KOPT-K1 (cell line): ENCODE measurements at regions not wholly inside any gene's neighbourhood (a gene's known extent, or its start where the extent isn't known, plus 50 kb on each side); places are given as distances from the start of the nearest gene placed in this dataset.

ENCODE experiments used
- H3K27ac ChIP-seq: fragments of 200-600 bp; sonication (generic); 2 replicates; pipeline ENCODE4 v1.5.1; 2016; ENCODE audit warnings: antibody characterized with exemption, mild to moderate bottlenecking, low read depth, low read length; ENCODE audit not compliant: poor library complexity, severe bottlenecking
- H3K36me3 ChIP-seq: fragments of 200-600 bp; sonication (generic); 2 replicates; pipeline ENCODE4 v1.5.1; 2017; ENCODE audit warnings: antibody characterized with exemption, mild to moderate bottlenecking, low read length, moderate library complexity; ENCODE audit not compliant: insufficient read depth
- H3K9me3 ChIP-seq: fragments of 200-600 bp; sonication (generic); 2 replicates; pipeline ENCODE4 v1.5.1; 2017; ENCODE audit warnings: antibody characterized with exemption, low read length, mild to moderate bottlenecking; ENCODE audit not compliant: insufficient read depth, poor library complexity, severe bottlenecking

- no peak overlapping the region for H3K27ac ChIP-seq
- no peaks in the 10 kb centered on the region for H3K36me3 ChIP-seq
- no peaks in the 10 kb centered on the region for H3K9me3 ChIP-seq
Observed at GRCh38 chr2:5502385-5502784, 189.8 kb upstream of the SOX11 start.

GRCh38 chr2:5504756-5505155 lies 187.4 kb upstream of the SOX11 start:
- H3K9me3 ChIP-seq = no peaks in the 10 kb centered on the region
- no peaks in the 10 kb centered on the region for H3K36me3 ChIP-seq
- H3K27ac ChIP-seq = no peak overlapping the region

GRCh38 chr2:5507367-5507766 lies 184.8 kb upstream of the SOX11 start:
- Histone ChIP-seq H3K36me3 (no peaks in the 10 kb centered on the region), H3K27ac (no peak overlapping the region), H3K9me3 (no peaks in the 10 kb centered on the region)

GRCh38 chr2:5509362-5509761 lies 182.8 kb upstream of the SOX11 start:
- H3K27ac ChIP-seq = no peak overlapping the region
- H3K36me3 ChIP-seq = no peaks in the 10 kb centered on the region
- no peaks in the 10 kb centered on the region for H3K9me3 ChIP-seq

- H3K27ac ChIP-seq = no peak overlapping the region
- no peaks in the 10 kb centered on the region for H3K9me3 ChIP-seq
- no peaks in the 10 kb centered on the region for H3K36me3 ChIP-seq
Observed at GRCh38 chr2:5510082-5510481, 182.1 kb upstream of the SOX11 start.

GRCh38 chr2:5515693-5516092 lies 176.5 kb upstream of the SOX11 start:
- Histone ChIP-seq H3K36me3 (no peaks in the 10 kb centered on the region), H3K27ac (no peak overlapping the region), H3K9me3 (no peaks in the 10 kb centered on the region)

- Histone ChIP-seq H3K27ac (no peak overlapping the region), H3K9me3 (no peaks in the 10 kb centered on the region), H3K36me3 (no peaks in the 10 kb centered on the region)
Observed at GRCh38 chr2:5519286-5519685, 172.9 kb upstream of the SOX11 start.

- H3K9me3 ChIP-seq = no peaks in the 10 kb centered on the region
- H3K27ac ChIP-seq = no peak overlapping the region
- no peaks in the 10 kb centered on the region for H3K36me3 ChIP-seq
Observed at GRCh38 chr2:5520463-5520972, 171.7 kb upstream of the SOX11 start.

GRCh38 chr2:5521461-5521860 lies 170.7 kb upstream of the SOX11 start:
- Histone ChIP-seq H3K36me3 (no peaks in the 10 kb centered on the region), H3K9me3 (no peaks in the 10 kb centered on the region), H3K27ac (no peak overlapping the region)

GRCh38 chr2:5524551-5524950 lies 167.6 kb upstream of the SOX11 start:
- Histone ChIP-seq H3K36me3 (no peaks in the 10 kb centered on the region), H3K27ac (no peak overlapping the region), H3K9me3 (no peaks in the 10 kb centered on the region)

GRCh38 chr2:5528706-5529105 lies 163.5 kb upstream of the SOX11 start:
- no peaks in the 10 kb centered on the region for H3K36me3 ChIP-seq
- no peaks in the 10 kb centered on the region for H3K9me3 ChIP-seq
- H3K27ac ChIP-seq = no peak overlapping the region

- Histone ChIP-seq H3K9me3 (no peaks in the 10 kb centered on the region), H3K27ac (no peak overlapping the region), H3K36me3 (no peaks in the 10 kb centered on the region)
Observed at GRCh38 chr2:5530011-5530696, 162.0 kb upstream of the SOX11 start.

GRCh38 chr2:5535301-5535700 lies 156.9 kb upstream of the SOX11 start:
- Histone ChIP-seq H3K36me3 (no peaks in the 10 kb centered on the region), H3K9me3 (no peaks in the 10 kb centered on the region), H3K27ac (no peak overlapping the region)

- Histone ChIP-seq H3K36me3 (no peaks in the 10 kb centered on the region), H3K27ac (no peak overlapping the region), H3K9me3 (no peaks in the 10 kb centered on the region)
Observed at GRCh38 chr2:5537180-5537688, 154.9 kb upstream of the SOX11 start.

- no peaks in the 10 kb centered on the region for H3K36me3 ChIP-seq
- H3K27ac ChIP-seq = no peak overlapping the region
- peaks cover 3% of the 10 kb centered on the region for H3K9me3 ChIP-seq
Observed at GRCh38 chr2:5538313-5538712, 153.9 kb upstream of the SOX11 start.

- no peaks in the 10 kb centered on the region for H3K36me3 ChIP-seq
- peaks cover 8% of the 10 kb centered on the region for H3K9me3 ChIP-seq
- no peak overlapping the region for H3K27ac ChIP-seq
Observed at GRCh38 chr2:5538772-5539171, 153.4 kb upstream of the SOX11 start.
